OCI-LY1 (cell line): ENCODE measurements at regions not wholly inside any gene's neighbourhood (a gene's known extent, or its start where the extent isn't known, plus 50 kb on each side); places are given as distances from the start of the nearest gene placed in this dataset.

Source experiments
- CTCF ChIP-seq: fragments of 200-600 bp; sonication (generic), shearing (Covaris generic); IDR thresholded peaks from 2 replicates; pipeline ENCODE4 v1.5.1; 2017; ENCODE audit warnings: mild to moderate bottlenecking, antibody characterized with exemption, low read length, moderate library complexity, mixed read lengths
- EZH2 ChIP-seq: fragments of 200-600 bp; sonication (generic), shearing (Covaris generic); IDR thresholded peaks from 2 replicates; pipeline ENCODE4 v1.8.0; 2017; ENCODE audit warnings: borderline replicate concordance, mixed run types, mild to moderate bottlenecking, antibody characterized with exemption, low read length, moderate library complexity, mixed read lengths

GRCh38 chr16:66115373-66115772, 251.1 kb upstream of the CDH5 start:
- TF ChIP-seq CTCF (peak; percentile 42; the same call in 1 of the 2 replicates), EZH2 (no peak)
